ENCODE measurements at regions not wholly inside any gene's neighbourhood (a gene's known extent, or its start where the extent isn't known, plus 50 kb on each side); places are given as distances from the start of the nearest gene placed in this dataset.

- TF ChIP-seq EP300 (IDR thresholded peaks at IDR 0.05; ENCODE audit: borderline replicate concordance) (no peak), TCF12 (IDR thresholded peaks at IDR 0.05; ENCODE audit: low read depth) (no peak), RAD21 (IDR thresholded peaks at IDR 0.05; ENCODE audit: low read depth) (no peak), ZBTB7A (IDR thresholded peaks at IDR 0.05; ENCODE audit: low read depth) (no peak), USF1 (IDR thresholded peaks at IDR 0.05) (no peak), MAX (IDR thresholded peaks at IDR 0.05) (no peak), FOXM1 (IDR thresholded peaks at IDR 0.05; ENCODE audit: borderline replicate concordance, low read depth) (no peak), CEBPB (IDR thresholded peaks at IDR 0.05) (no peak)
These were observed 407.5 kb upstream of the RNF32 start for GRCh38 chr7:156232931-156233705.

- TF ChIP-seq TAF1 (IDR thresholded peaks at IDR 0.05; ENCODE audit: low read depth), result no peak
- TF ChIP-seq EP300 (IDR thresholded peaks at IDR 0.05; ENCODE audit: borderline replicate concordance), result no peak
- TF ChIP-seq TCF12 (IDR thresholded peaks at IDR 0.05; ENCODE audit: low read depth), result no peak
- no peak for TF ChIP-seq CREB1 (IDR thresholded peaks at IDR 0.05; ENCODE audit: low read depth)
- no peak for TF ChIP-seq USF1 (IDR thresholded peaks at IDR 0.05)
- TF ChIP-seq FOXM1 (IDR thresholded peaks at IDR 0.05; ENCODE audit: borderline replicate concordance, low read depth), result no peak
- TF ChIP-seq YY1 (IDR thresholded peaks at IDR 0.05; ENCODE audit: low read depth), result no peak
- TF ChIP-seq CEBPB (IDR thresholded peaks at IDR 0.05), result no peak
- no peak for TF ChIP-seq REST (IDR thresholded peaks at IDR 0.05; ENCODE audit: low read depth)
- TF ChIP-seq MAX (IDR thresholded peaks at IDR 0.05), result no peak
- no peak for TF ChIP-seq NFIC (IDR thresholded peaks at IDR 0.05)
- TF ChIP-seq EGR1 (IDR thresholded peaks at IDR 0.05), result no peak
- no peak for TF ChIP-seq TEAD4 (IDR thresholded peaks at IDR 0.05)
These were observed 410.0 kb upstream of the RNF32 start for GRCh38 chr7:156230576-156230975.

- TF ChIP-seq EP300 (IDR thresholded peaks at IDR 0.05; ENCODE audit: borderline replicate concordance), result no peak
- no peak for TF ChIP-seq NFIC (IDR thresholded peaks at IDR 0.05)
- no peak for TF ChIP-seq TCF12 (IDR thresholded peaks at IDR 0.05; ENCODE audit: low read depth)
- no peak for TF ChIP-seq CREB1 (IDR thresholded peaks at IDR 0.05; ENCODE audit: low read depth)
- no peak for TF ChIP-seq TEAD4 (IDR thresholded peaks at IDR 0.05)
- TF ChIP-seq CEBPB (IDR thresholded peaks at IDR 0.05), result no peak
- no peak for TF ChIP-seq REST (IDR thresholded peaks at IDR 0.05; ENCODE audit: low read depth)
- no peak for TF ChIP-seq RAD21 (IDR thresholded peaks at IDR 0.05; ENCODE audit: low read depth)
- TF ChIP-seq FOXM1 (IDR thresholded peaks at IDR 0.05; ENCODE audit: borderline replicate concordance, low read depth), result no peak
- no peak for TF ChIP-seq ZBTB7A (IDR thresholded peaks at IDR 0.05; ENCODE audit: low read depth)
- no peak for TF ChIP-seq EGR1 (IDR thresholded peaks at IDR 0.05)
- TF ChIP-seq MAX (IDR thresholded peaks at IDR 0.05), result no peak
- no peak for TF ChIP-seq TAF1 (IDR thresholded peaks at IDR 0.05; ENCODE audit: low read depth)
- no peak for TF ChIP-seq YY1 (IDR thresholded peaks at IDR 0.05; ENCODE audit: low read depth)
These were observed 412.6 kb upstream of the SHH start for GRCh38 chr7:156224833-156225225.

GRCh38 chr7:156223935-156224832 is 411.9 kb upstream of the SHH start:
- no peak for TF ChIP-seq USF1 (IDR thresholded peaks at IDR 0.05)
- TF ChIP-seq YY1 (IDR thresholded peaks at IDR 0.05; ENCODE audit: low read depth), result no peak
- no peak for TF ChIP-seq CEBPB (IDR thresholded peaks at IDR 0.05)
- TF ChIP-seq TEAD4 (IDR thresholded peaks at IDR 0.05), result no peak
- TF ChIP-seq FOXM1 (IDR thresholded peaks at IDR 0.05; ENCODE audit: borderline replicate concordance, low read depth), result no peak
- no peak for TF ChIP-seq REST (IDR thresholded peaks at IDR 0.05; ENCODE audit: low read depth)
- no peak for TF ChIP-seq TCF12 (IDR thresholded peaks at IDR 0.05; ENCODE audit: low read depth)
- no peak for TF ChIP-seq RAD21 (IDR thresholded peaks at IDR 0.05; ENCODE audit: low read depth)

Data from Ishikawa (cell line).